ENCODE measurements at regions not wholly inside any gene's neighbourhood (a gene's known extent, or its start where the extent isn't known, plus 50 kb on each side); places are given as distances from the start of the nearest gene placed in this dataset.

DNA sequence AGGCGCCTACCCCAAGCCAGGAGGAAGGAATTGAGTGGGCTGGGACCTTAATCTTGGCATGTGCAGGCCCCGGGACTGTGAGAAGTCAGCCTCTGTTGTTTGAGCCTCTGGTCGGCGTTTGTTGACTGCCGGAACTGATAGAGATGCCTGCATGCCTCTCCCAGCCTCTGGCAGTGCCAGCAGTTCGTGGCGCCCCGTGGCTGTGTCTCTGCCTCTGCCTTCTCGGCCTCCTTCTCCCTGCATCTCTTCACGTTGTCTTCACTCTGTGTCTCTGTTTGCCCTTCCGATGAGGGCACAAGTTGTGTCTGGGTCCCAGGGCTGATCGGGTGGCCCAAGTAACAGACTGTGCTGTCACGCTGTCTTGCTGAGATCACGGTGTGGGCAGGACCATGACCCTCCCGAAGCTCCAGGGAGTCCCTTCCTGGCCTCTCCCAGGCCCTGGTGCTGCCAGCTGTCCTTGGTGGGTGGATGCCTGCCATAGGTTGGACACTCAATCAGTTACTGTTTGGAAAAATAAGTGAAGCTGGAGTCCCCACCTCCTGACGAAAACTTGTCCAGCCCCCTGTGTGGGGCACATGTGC, 133.5 kb upstream of the LPCAT1 start:
- Histone ChIP-seq H2AFZ (ENCODE audit: low read length) (no peak overlapping the region), H3K27me3 (replicated peaks; ENCODE audit: insufficient read depth, low read length) (peaks cover 92% of the 10 kb centered on the region), H3K4me2 (ENCODE audit: low read depth, low read length) (no peak overlapping the region), H3K36me3 (replicated peaks; ENCODE audit: insufficient read depth, low read length) (no peaks in the 10 kb centered on the region), H4K20me1 (ENCODE audit: insufficient read depth, low read length) (no peaks in the 10 kb centered on the region), H3K4me3 (ENCODE audit: low read length) (no peak overlapping the region), H3K4me1 (ENCODE audit: low read length) (peaks cover 8% of the 10 kb centered on the region; the same call in 1 of the 2 replicates), H3K27ac (ENCODE audit: low read length) (no peak overlapping the region), H3K9me3 (replicated peaks; ENCODE audit: insufficient read depth, low read length) (no peaks in the 10 kb centered on the region), H3F3A (ENCODE audit: insufficient read depth, low read length) (no peaks in the 10 kb centered on the region), H3K9me2 (replicated peaks; ENCODE audit: insufficient read depth, low read length) (no peaks in the 10 kb centered on the region), H3K9ac (ENCODE audit: low read length) (no peak overlapping the region), H3K79me2 (ENCODE audit: low read length) (no peaks in the 10 kb centered on the region)
- no peak for DNase-seq
- TF ChIP-seq, protein P1, sequence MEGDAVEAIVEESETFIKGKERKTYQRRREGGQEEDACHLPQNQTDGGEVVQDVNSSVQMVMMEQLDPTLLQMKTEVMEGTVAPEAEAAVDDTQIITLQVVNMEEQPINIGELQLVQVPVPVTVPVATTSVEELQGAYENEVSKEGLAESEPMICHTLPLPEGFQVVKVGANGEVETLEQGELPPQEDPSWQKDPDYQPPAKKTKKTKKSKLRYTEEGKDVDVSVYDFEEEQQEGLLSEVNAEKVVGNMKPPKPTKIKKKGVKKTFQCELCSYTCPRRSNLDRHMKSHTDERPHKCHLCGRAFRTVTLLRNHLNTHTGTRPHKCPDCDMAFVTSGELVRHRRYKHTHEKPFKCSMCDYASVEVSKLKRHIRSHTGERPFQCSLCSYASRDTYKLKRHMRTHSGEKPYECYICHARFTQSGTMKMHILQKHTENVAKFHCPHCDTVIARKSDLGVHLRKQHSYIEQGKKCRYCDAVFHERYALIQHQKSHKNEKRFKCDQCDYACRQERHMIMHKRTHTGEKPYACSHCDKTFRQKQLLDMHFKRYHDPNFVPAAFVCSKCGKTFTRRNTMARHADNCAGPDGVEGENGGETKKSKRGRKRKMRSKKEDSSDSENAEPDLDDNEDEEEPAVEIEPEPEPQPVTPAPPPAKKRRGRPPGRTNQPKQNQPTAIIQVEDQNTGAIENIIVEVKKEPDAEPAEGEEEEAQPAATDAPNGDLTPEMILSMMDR (IDR thresholded peaks at IDR 0.05; ENCODE audit: low read length) = no peak
- TF ChIP-seq EZH2phosphoT487 (IDR thresholded peaks at IDR 0.05; ENCODE audit: low read length) (no peak), EZH2 (optimal IDR thresholded peaks at IDR 0.05; ENCODE audit: low read depth, low read length) (no peak)

- Histone ChIP-seq H3F3A (ENCODE audit: insufficient read depth, low read length) (no peaks in the 10 kb centered on the region), H3K36me3 (replicated peaks; ENCODE audit: insufficient read depth, low read length) (no peaks in the 10 kb centered on the region), H3K4me1 (ENCODE audit: low read length) (peaks cover 8% of the 10 kb centered on the region; the same call in 1 of the 2 replicates), H3K4me2 (ENCODE audit: low read depth, low read length) (no peak overlapping the region), H3K9ac (ENCODE audit: low read length) (no peak overlapping the region), H3K9me2 (replicated peaks; ENCODE audit: insufficient read depth, low read length) (no peaks in the 10 kb centered on the region), H3K27me3 (replicated peaks; ENCODE audit: insufficient read depth, low read length) (peaks cover 83% of the 10 kb centered on the region), H3K9me3 (replicated peaks; ENCODE audit: insufficient read depth, low read length) (no peaks in the 10 kb centered on the region), H2AFZ (ENCODE audit: low read length) (no peak overlapping the region), H3K4me3 (ENCODE audit: low read length) (no peak overlapping the region), H3K79me2 (ENCODE audit: low read length) (no peaks in the 10 kb centered on the region), H3K27ac (ENCODE audit: low read length) (no peak overlapping the region), H4K20me1 (ENCODE audit: insufficient read depth, low read length) (no peaks in the 10 kb centered on the region)
- TF ChIP-seq EZH2 (optimal IDR thresholded peaks at IDR 0.05; ENCODE audit: low read depth, low read length) (no peak), EZH2phosphoT487 (IDR thresholded peaks at IDR 0.05; ENCODE audit: low read length) (no peak)
- TF ChIP-seq, protein P1 (IDR thresholded peaks at IDR 0.05; ENCODE audit: low read length) = no peak
- DNase-seq = no peak
Measured at GRCh38 chr5:1656271-1656975, 132.7 kb upstream of the LPCAT1 start.

DNA sequence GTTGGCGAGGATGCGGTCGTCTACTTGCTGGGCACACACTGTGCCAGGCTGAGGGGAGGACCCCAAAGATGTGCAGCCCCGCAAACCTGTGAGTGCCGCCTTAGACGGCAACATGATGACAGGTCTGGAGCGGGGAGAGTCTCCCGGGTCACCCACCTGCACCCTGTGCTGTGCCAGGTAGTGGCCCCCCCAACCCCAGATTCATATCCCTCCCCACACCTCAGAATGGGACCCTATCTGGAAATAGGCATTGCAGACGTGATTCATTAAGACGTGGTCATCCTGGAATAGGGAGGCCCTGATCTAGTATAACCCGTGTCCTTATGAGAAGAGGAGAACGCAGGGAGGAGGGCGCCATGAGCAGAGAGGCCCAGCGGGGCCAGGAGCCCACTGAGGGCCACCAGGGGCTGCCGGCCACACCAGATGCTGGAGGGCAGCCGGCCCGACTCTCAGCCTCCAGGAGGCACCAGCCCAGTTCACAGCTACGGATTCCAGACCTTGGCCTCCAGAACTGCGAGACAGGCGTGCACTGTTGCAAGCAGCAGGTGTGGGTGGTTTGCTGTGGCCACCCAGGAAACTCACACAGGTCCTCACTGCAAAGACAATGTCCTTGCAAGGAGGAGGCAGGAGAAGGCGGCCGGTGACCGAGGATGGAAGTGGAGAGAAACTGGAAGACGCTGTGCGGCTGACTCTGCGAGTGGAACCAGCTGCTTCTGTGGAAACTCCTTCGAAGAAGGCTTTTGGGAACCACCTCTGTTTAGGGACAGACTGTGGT, 131.9 kb upstream of the LPCAT1 start:
- no peak overlapping the region for H3K27ac ChIP-seq (ENCODE audit: low read length)
- H3K27me3 ChIP-seq (replicated peaks; ENCODE audit: insufficient read depth, low read length) = peaks cover 76% of the 10 kb centered on the region
- no peak for DNase-seq
- H3K4me1 ChIP-seq (ENCODE audit: low read length) = peaks cover 8% of the 10 kb centered on the region; the same call in 1 of the 2 replicates
- no peak overlapping the region for H2AFZ ChIP-seq (ENCODE audit: low read length)
- H3K9ac ChIP-seq (ENCODE audit: low read length) = no peak overlapping the region
- no peak overlapping the region for H3K4me3 ChIP-seq (ENCODE audit: low read length)
- no peaks in the 10 kb centered on the region for H4K20me1 ChIP-seq (ENCODE audit: insufficient read depth, low read length)
- no peaks in the 10 kb centered on the region for H3K79me2 ChIP-seq (ENCODE audit: low read length)
- no peak overlapping the region for H3K4me2 ChIP-seq (ENCODE audit: low read depth, low read length)
- TF ChIP-seq, protein P1 (IDR thresholded peaks at IDR 0.05; ENCODE audit: low read length) = no peak
- no peak for TF ChIP-seq EZH2 (optimal IDR thresholded peaks at IDR 0.05; ENCODE audit: low read depth, low read length)
- no peak for TF ChIP-seq EZH2phosphoT487 (IDR thresholded peaks at IDR 0.05; ENCODE audit: low read length)
- no peaks in the 10 kb centered on the region for H3K9me2 ChIP-seq (replicated peaks; ENCODE audit: insufficient read depth, low read length)
- no peaks in the 10 kb centered on the region for H3F3A ChIP-seq (ENCODE audit: insufficient read depth, low read length)
- no peaks in the 10 kb centered on the region for H3K36me3 ChIP-seq (replicated peaks; ENCODE audit: insufficient read depth, low read length)
- H3K9me3 ChIP-seq (replicated peaks; ENCODE audit: insufficient read depth, low read length) = no peaks in the 10 kb centered on the region
